Body of pancreas (tissue), 4 donors: ENCODE measurements at regions not wholly inside any gene's neighbourhood (a gene's known extent, or its start where the extent isn't known, plus 50 kb on each side); places are given as distances from the start of the nearest gene placed in this dataset.

Source experiments
- POLR2A ChIP-seq, 3 donors: fragments of 450-650 bp; IDR thresholded peaks; one replicate each; pipeline ENCODE4 v1.6.1; 2016; ENCODE audit warnings: antibody characterized with exemption in 3 of 3, mild to moderate bottlenecking in 2 of 3
- TF ChIP-seq, protein P1 (sequence below), 7 experiments: fragments of 450-650 bp in 4 of 7; fragments of 200-600 bp in 3 of 7; sonication (generic) in 3 of 7; IDR thresholded peaks; one replicate each; pipeline ENCODE4 v1.5.1; 2016 to 2019; ENCODE audit warnings: antibody characterized with exemption in 7 of 7

- TF ChIP-seq POLR2A (IDR thresholded peaks at IDR 0.05): no peak
- TF ChIP-seq, protein P1, sequence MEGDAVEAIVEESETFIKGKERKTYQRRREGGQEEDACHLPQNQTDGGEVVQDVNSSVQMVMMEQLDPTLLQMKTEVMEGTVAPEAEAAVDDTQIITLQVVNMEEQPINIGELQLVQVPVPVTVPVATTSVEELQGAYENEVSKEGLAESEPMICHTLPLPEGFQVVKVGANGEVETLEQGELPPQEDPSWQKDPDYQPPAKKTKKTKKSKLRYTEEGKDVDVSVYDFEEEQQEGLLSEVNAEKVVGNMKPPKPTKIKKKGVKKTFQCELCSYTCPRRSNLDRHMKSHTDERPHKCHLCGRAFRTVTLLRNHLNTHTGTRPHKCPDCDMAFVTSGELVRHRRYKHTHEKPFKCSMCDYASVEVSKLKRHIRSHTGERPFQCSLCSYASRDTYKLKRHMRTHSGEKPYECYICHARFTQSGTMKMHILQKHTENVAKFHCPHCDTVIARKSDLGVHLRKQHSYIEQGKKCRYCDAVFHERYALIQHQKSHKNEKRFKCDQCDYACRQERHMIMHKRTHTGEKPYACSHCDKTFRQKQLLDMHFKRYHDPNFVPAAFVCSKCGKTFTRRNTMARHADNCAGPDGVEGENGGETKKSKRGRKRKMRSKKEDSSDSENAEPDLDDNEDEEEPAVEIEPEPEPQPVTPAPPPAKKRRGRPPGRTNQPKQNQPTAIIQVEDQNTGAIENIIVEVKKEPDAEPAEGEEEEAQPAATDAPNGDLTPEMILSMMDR (IDR thresholded peaks at IDR 0.05): no peak
Observed at GRCh38 chr12:105775343-105775742, 363.4 kb downstream of the NUAK1 start.
